ENCODE measurements at regions not wholly inside any gene's neighbourhood (a gene's known extent, or its start where the extent isn't known, plus 50 kb on each side); places are given as distances from the start of the nearest gene placed in this dataset.

GRCh38 chr11:13062115-13062514, 53.0 kb downstream of the RASSF10 start:
- no peak for DNase-seq

DNA sequence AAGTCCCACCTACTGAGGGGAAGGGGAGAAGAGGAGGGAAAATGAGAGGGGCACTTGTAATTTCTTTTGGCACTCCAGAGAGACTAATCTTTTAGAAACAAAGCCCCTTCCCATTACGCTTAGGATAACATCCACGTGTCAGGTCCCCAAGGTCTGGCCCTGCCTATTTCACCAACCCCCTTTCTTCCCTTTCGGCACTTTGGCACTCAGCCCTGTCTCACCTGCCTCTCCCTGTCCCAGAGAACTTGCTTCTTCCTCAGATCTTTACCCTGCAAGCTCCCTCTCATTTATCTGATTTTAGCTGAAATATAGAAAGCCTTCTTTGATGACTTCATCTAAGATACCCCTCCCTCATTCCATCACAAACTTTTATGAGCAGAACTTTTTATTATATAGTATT, 55.5 kb downstream of the RASSF10 start:
- no peak for DNase-seq

DNA sequence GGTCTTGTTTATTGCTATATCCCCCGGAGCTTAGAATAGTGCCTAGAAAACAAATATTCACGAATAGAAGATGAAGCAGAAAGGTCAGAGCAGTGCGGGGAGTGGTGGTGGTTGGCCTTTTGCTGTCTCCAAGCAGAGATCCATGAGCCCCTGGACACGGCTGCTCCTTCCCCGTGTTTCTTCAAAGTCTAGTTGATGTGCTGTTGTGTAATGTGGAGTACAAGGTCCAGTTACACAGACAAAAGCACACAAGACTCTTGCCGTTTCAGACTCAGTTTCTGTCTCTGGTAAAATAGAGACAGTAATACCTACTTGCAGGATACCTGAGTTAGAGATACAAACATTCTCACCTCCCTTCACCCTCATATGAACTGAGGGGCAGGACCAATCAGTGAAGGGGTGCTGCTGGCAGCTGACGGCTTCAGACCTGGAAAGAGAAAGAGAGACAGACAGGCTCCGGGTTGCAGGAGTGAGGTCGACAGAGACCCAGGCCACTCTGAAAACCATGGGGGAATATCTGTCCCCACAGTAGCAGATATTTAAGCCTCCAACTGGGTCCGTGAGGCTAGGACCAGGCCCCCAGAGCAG, 56.2 kb downstream of the RASSF10 start:
- no peak for DNase-seq

GRCh38 chr11:13068211-13068610, 59.1 kb downstream of the RASSF10 start:
- DNase-seq = no peak

- no peak for DNase-seq
Observed at GRCh38 chr11:13073119-13073981, 64.2 kb downstream of the RASSF10 start.

- DNase-seq = no peak
Observed at GRCh38 chr11:13074714-13075464, 65.8 kb downstream of the RASSF10 start.

DNA sequence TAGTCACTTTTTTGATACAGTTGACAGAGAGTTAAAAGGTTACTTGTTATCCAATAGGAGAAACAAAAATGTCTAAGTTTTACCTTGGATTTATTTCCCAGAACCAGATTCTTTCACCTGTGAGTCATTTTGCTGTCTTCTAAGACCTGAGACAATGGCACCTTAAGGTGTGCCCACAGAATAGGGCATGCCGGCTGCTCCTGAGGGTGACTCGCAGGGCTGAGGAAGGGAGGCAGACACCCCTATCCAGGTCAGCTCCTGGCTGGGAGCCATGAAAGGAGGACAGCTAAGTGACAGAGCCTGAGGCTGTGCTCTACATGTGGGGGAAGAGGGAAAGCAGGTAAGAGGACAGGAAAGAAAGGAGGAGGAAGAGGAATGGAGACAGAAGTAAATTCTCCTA, 67.8 kb downstream of the RASSF10 start:
- DNase-seq = no peak

DNA sequence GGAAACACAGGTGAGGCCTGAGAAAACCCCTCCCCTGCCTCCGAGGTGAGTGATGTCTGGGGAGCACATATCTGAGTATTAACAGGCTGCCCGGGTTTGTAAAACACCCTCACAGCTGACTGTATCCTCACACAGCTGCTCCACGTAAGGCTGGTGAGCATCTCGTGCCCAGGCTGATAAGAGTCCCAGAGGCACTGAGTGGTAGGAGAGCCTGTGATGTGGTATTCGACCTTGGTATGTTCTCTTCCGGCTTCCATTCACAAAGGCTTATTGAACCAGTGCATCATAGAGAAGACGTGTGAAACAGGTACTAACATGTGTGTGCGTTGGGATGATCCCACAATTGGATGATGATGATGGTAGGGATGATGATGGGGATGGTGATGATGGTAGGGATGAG, 71.7 kb downstream of the RASSF10 start:
- DNase-seq = no peak

DNA sequence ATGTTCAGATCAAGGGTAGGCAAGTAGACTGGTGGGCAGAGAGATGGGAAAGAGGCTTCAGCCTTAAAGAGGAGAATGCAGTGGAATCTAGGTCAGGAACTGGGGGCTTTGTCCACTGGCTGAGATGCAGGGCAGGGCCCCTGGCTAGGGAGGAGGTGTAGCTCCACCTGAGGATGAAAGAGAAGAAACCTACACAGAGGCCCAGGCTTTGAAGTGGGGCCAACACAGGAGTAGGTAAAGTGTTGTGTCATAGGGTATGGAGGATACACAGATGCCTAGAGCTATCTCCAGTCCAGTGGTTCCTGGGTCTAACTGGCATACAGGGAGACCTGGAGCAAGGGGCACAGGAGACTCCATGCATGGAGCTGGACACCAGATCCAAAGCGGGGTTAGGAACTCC, 73.5 kb downstream of the RASSF10 start:
- DNase-seq = no peak

- no peak for DNase-seq
Observed at GRCh38 chr11:13090228-13090708, 81.2 kb downstream of the RASSF10 start.

- no peak for DNase-seq
Observed at GRCh38 chr11:13091373-13091772, 82.3 kb downstream of the RASSF10 start.

DNA sequence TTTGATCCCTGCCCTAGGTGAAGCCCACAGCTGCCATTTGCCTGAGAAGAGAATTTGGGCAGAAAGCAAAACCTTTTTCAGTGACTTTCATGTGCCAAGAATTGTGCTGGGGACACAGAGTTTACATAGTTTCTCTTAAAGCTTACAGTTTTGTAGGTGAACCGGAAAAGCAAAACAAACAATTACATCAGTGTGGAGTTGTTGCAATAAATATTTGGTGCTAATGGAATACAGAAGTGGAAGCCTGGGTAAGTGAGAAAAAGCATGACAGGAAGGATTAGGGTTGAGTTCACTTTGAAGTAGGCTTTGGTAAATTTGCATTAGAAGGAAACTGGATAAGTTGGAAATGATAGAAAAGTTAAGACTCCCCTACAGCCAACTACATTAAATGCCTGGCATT, 82.7 kb downstream of the RASSF10 start:
- no peak for DNase-seq

DNA sequence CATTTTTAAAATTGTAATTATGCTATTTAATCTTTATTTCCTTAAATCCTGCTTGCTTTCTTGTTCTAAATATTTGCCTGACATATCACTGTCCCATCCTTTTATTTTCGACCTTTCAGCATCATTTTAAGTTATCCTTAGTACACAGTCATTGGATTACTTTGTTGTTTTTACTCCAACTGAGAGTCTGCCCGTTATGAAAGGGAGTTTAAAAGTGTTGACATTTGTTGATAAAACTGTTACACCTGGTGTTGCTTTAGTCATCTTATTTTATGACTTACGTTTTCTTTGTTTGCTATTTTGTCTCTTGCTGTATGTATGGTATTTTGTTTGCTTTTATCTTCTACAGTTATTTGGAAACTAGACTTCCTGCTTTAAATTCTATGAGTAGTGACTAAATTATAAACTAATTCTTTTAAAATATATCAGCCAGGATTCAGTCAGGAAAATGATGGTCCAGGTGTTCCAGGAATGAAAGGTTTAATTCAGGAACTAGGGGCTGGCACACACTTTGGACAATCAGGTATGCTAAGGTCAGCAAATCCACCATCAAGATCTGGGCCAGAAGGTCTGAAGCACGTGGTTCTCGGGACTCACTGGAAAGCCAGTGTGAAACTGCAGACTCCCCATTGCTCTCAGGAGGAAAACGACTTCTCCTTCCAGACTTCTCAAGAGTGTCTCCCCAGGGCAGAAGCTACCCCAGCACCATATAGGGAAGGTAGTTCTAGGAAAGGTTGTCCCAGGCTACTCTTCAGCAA, 86.0 kb downstream of the RASSF10 start:
- DNase-seq = no peak

DNA sequence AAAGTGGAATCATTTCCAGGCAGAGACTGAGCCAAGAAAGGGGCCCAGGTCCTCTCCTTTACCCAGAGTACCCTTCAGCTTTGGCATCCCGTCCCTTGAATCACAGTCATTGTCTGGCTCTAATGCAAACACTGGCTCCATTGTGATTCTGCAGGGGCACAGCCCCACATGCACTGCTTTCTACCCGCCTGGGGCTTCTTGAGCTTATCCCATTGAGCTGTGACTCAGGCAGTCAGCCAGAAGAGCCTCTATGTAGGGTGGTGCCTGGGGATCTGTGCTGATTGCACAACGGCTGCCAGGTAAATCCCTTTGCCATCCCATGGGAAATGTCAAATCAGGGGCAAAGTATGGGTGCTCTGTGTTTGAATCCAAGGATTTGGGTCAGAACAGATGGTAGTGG, 88.9 kb downstream of the RASSF10 start:
- DNase-seq = peak in 11 of 14 donors; percentile 6 to 63 (median 47)

DNA sequence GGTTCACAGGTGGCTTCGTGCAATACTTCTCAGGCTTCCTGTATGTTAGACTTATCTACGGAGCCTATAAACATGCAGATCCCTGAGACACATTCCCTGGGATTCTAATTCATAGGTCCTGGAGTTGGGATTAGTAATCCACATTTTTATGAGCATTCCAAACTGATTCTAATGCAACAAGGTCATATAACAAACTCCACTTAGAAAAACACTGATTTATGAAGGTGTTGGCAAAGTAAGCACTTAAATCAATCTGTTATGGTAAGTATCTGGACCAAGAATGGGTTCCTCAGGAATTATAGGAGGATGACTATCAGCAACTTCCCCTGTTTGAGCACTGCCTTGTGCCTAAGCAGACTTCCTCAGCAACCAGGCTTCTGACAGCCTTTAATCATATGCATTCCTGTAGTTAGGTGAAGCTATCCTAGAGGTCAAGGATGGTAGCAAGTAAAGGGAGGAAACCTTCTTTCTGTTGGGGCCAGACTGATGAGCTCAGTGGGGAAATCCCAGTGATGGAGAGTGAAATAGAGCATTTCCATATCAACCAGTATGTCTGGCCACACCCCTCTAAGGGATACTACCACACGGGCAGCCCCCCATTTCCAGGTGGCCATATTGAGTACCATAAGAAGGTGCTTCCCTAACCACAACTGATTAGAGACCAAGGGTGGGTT, 89.6 kb downstream of the RASSF10 start:
- no peak for DNase-seq

- peak in 2 of 14 donors; percentile 3 to 12 for DNase-seq
Observed at GRCh38 chr11:13101644-13102512, 92.8 kb downstream of the RASSF10 start.

GRCh38 chr11:13102513-13102840, 93.4 kb downstream of the RASSF10 start:
- DNase-seq = no peak

GRCh38 chr11:13102865-13103539, 93.9 kb downstream of the RASSF10 start:
- DNase-seq = no peak

GRCh38 chr11:13103962-13104554, 94.9 kb downstream of the RASSF10 start:
- no peak for DNase-seq

DNA sequence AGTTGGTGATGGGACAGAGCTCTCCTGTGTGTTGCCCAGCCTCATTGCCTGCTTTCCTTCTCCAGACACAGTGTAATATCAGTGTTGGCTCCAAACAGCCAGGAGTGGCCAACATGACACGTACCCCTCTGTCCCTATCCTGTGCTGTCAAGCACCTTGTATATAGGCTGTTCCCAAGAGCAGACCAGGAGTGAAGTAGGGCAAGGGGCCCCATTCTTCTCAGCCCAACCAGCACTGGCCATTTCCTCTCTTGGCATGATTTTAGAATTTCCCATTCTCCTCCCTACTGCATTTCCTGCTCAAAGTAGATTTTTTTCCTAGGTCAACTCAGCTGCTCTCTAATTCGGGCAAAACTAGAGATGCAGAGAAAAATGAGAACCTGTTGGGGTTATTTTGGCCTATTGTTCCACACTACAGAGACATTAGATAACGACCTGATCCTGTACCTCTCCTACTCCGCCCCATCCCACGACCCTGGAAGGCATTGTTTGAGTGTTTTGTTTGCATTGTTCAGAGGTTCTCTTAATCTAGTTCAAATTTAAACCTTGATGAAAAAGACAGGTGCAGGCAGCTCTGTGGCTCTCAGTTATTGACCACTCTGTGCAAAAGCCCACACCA, 95.6 kb downstream of the RASSF10 start:
- DNase-seq = no peak

Data from C1 segment of cervical spinal cord (tissue), 14 donors.